Neuronal stem cell (in vitro differentiated cells): ENCODE measurements at regions not wholly inside any gene's neighbourhood (a gene's known extent, or its start where the extent isn't known, plus 50 kb on each side); places are given as distances from the start of the nearest gene placed in this dataset.

Source experiments
- DNase-seq: peaks from one replicate; pipeline ENCODE4 v3.0.0-alpha.2; 2013; ENCODE audit warnings: low spot score
- H2AFZ ChIP-seq: one replicate; pipeline ENCODE4 v1.6.1; 2013; ENCODE audit warnings: mild to moderate bottlenecking, low read length, inconsistent platforms
- H2AK5ac ChIP-seq: 2 replicates; pipeline ENCODE4 v1.6.1; 2013; ENCODE audit warnings: low read depth, mild to moderate bottlenecking, inconsistent platforms, low read length, moderate library complexity, mixed read lengths
- H2BK120ac ChIP-seq: 2 replicates; pipeline ENCODE4 v1.6.1; 2013; ENCODE audit warnings: low read depth, mild to moderate bottlenecking, inconsistent platforms, low read length, moderate library complexity, mixed read lengths
- H2BK12ac ChIP-seq: one replicate; pipeline ENCODE4 v1.6.1; 2013; ENCODE audit warnings: low read length, inconsistent platforms
- H2BK15ac ChIP-seq: 2 replicates; pipeline ENCODE4 v1.6.1; 2013; ENCODE audit warnings: mild to moderate bottlenecking, low read length, inconsistent platforms, mixed read lengths
- H2BK5ac ChIP-seq: one replicate; pipeline ENCODE4 v1.6.1; 2013; ENCODE audit warnings: inconsistent platforms, mild to moderate bottlenecking, low read length, moderate library complexity
- H3K14ac ChIP-seq: one replicate; pipeline ENCODE4 v1.6.1; 2013; ENCODE audit warnings: low read length, inconsistent platforms
- H3K18ac ChIP-seq: 2 replicates; pipeline ENCODE4 v1.6.1; 2013; ENCODE audit warnings: low read length, inconsistent platforms
- H3K23ac ChIP-seq: 2 replicates; pipeline ENCODE4 v1.6.1; 2013; ENCODE audit warnings: low read depth, mild to moderate bottlenecking, mixed read lengths, low read length, inconsistent platforms; ENCODE audit not compliant: poor library complexity
- H3K27ac ChIP-seq: replicated peaks from 3 replicates; pipeline ENCODE4 v1.5.1; 2013; ENCODE audit warnings: low read length, inconsistent platforms
- H3K27me3 ChIP-seq, 3 experiments: 2 replicates each; pipeline ENCODE4 v1.6.1; 2013; ENCODE audit warnings: low read length in 3 of 3, mild to moderate bottlenecking in 2 of 3, inconsistent platforms in 1 of 3, low read depth in 1 of 3, mixed read lengths in 1 of 3, moderate library complexity in 1 of 3; ENCODE audit not compliant: control insufficient read depth in 3 of 3, insufficient read depth in 3 of 3
- H3K36me3 ChIP-seq, 2 donors: replicated peaks in 1 of 2; 2 replicates each; pipeline ENCODE4 v1.6.1; 2013; ENCODE audit warnings: low read length in 2 of 2; ENCODE audit not compliant: control insufficient read depth in 2 of 2, insufficient read depth in 2 of 2
- H3K4ac ChIP-seq: 2 replicates; pipeline ENCODE4 v1.6.1; 2013; ENCODE audit warnings: inconsistent platforms, mild to moderate bottlenecking, low read length, moderate library complexity
- H3K4me1 ChIP-seq, 2 donors: 1 replicate in 1 of 2; 2 replicates in 1 of 2; pipeline ENCODE4 v1.6.1; 2013; ENCODE audit warnings: low read length in 2 of 2, low read depth in 1 of 2; ENCODE audit not compliant: control insufficient read depth in 2 of 2, insufficient read depth in 1 of 2
- H3K4me2 ChIP-seq: one replicate; pipeline ENCODE4 v1.6.1; 2013; ENCODE audit warnings: mild to moderate bottlenecking, low read length, inconsistent platforms; ENCODE audit not compliant: insufficient read depth, poor library complexity, severe bottlenecking
- H3K4me3 ChIP-seq, 2 donors: 2 replicates each; pipeline ENCODE4 v1.5.1; 2013; ENCODE audit warnings: low read length in 2 of 2, mild to moderate bottlenecking in 2 of 2, inconsistent platforms in 1 of 2, moderate library complexity in 1 of 2
- H3K79me1 ChIP-seq: one replicate; pipeline ENCODE4 v1.6.1; 2013; ENCODE audit warnings: low read depth, mild to moderate bottlenecking, inconsistent platforms, low read length, moderate library complexity
- H3K9ac ChIP-seq: one replicate; pipeline ENCODE4 v1.6.1; 2013; ENCODE audit warnings: mild to moderate bottlenecking, low read depth, low read length, inconsistent platforms; ENCODE audit not compliant: poor library complexity
- H3K9me3 ChIP-seq, 2 donors: replicated peaks in 1 of 2; 2 replicates each; pipeline versions ENCODE3 to v1.6.1; 2013; ENCODE audit warnings: low read length in 2 of 2, mild to moderate bottlenecking in 2 of 2, inconsistent platforms in 1 of 2, low read depth in 1 of 2, mixed read lengths in 1 of 2, moderate library complexity in 1 of 2; ENCODE audit not compliant: control insufficient read depth in 2 of 2, insufficient read depth in 1 of 2
- H4K8ac ChIP-seq: one replicate; pipeline ENCODE4 v1.6.1; 2013; ENCODE audit warnings: low read depth, mild to moderate bottlenecking, inconsistent platforms, low read length, moderate library complexity
- H4K91ac ChIP-seq: one replicate; pipeline ENCODE4 v1.6.1; 2013; ENCODE audit warnings: low read length, low read depth, mild to moderate bottlenecking, inconsistent platforms; ENCODE audit not compliant: poor library complexity
- WGBS, 2 donors: extraction: QIAGEN DNeasy Blood & Tissue Kit; methylation state at CpG; one replicate each; pipeline ENCODE4 v1.1.7; 2013; ENCODE audit warnings: missing lambda C conversion rate in 2 of 2, mixed read lengths in 1 of 2; ENCODE audit not compliant: insufficient read length in 2 of 2, insufficient replicate concordance in 1 of 2; ENCODE audit errors: extremely low coverage in 2 of 2; 5-methylcytosine and 5-hydroxymethylcytosine counted together

- H3K4me1 ChIP-seq = no peaks in the 10 kb centered on the region
- no peaks in the 10 kb centered on the region for H3K79me1 ChIP-seq
- no peaks in the 10 kb centered on the region for H3K27me3 ChIP-seq
- H3K18ac ChIP-seq = no peak overlapping the region
- H4K8ac ChIP-seq = no peak overlapping the region
- H3K9me3 ChIP-seq = no peaks in the 10 kb centered on the region
- H3K27ac ChIP-seq = no peak overlapping the region
- no CpG with 5 or more reads among the region's 2 CpGs for WGBS, 2 donors
- no peak overlapping the region for H3K23ac ChIP-seq
- no peak overlapping the region for H2AK5ac ChIP-seq
- H2AFZ ChIP-seq = no peak overlapping the region
- H2BK15ac ChIP-seq = no peak overlapping the region
- H3K4me2 ChIP-seq = no peak overlapping the region
- H3K14ac ChIP-seq = no peak overlapping the region
- no peak overlapping the region for H2BK120ac ChIP-seq
- H3K4me3 ChIP-seq = no peak overlapping the region
- no peak overlapping the region for H3K4ac ChIP-seq
- no peak overlapping the region for H2BK12ac ChIP-seq
- no peak overlapping the region for H3K9ac ChIP-seq
- DNase-seq = no peak
- no peak overlapping the region for H4K91ac ChIP-seq
- no peaks in the 10 kb centered on the region for H3K36me3 ChIP-seq
- no peak overlapping the region for H2BK5ac ChIP-seq
Observed at GRCh38 chr2:153152036-153152435, 326.5 kb downstream of the RPRM start.

DNA sequence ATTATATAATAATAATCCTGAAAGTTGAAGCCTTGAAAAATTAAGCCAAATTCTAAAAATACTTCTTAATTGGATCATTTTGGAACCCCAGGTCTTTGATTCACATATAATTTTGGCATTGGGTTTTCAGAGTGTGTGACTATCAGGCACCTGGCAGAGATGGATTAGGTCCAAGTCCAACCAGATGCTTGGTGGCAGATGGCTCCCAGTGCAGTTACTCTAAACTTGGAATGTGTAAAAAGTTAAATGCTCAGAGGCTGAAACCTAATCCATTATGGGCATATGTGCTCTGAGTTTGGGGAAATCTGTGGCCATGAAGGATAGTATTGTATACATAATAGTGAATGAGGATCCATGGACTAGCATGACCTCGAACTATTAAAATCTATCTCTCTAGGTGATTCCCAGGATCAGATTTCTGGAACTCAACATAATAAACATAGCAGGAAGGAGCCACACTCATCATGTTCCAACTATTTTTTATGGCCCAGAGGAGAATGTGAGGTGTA lies 333.0 kb downstream of the RPRM start:
- Histone ChIP-seq H2AFZ (no peak overlapping the region), H2BK12ac (no peak overlapping the region), H2BK120ac (no peak overlapping the region), H2BK15ac (no peak overlapping the region), H3K36me3 (no peaks in the 10 kb centered on the region), H3K9me3 (no peaks in the 10 kb centered on the region), H4K91ac (no peak overlapping the region), H3K9ac (no peak overlapping the region), H3K4me2 (no peak overlapping the region), H3K14ac (no peak overlapping the region), H3K27ac (no peak overlapping the region), H2BK5ac (no peak overlapping the region), H3K4me3 (no peak overlapping the region), H3K79me1 (no peaks in the 10 kb centered on the region), H3K23ac (no peak overlapping the region), H4K8ac (no peak overlapping the region), H3K27me3 (peaks cover 0 to 4% (median 0%) of the 10 kb centered on the region in 3 experiments), H3K4me1 (no peaks in the 10 kb centered on the region), H3K18ac (no peak overlapping the region), H3K4ac (no peak overlapping the region), H2AK5ac (no peak overlapping the region)
- WGBS, 2 donors = no CpG with 5 or more reads among the region's 1 CpG
- DNase-seq = no peak

DNA sequence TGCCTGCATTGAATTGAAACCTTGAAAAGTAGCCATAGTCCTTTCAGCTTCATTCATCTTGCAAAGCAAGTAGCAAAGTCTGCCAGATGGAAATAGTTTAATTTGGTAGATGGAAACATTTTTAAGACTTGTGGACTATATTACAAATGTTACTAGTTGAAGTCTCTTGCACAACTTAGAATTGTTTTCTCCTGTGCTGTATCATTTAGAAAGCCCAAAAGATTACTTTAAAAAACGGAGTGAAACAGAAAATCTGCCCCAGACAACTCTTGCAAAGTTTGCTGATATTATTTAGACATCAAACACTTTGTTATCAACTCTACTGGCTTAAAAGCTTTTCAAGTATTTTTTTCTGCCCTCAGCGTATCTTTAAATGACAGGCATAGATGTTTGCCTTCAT lies 335.0 kb downstream of the RPRM start:
- Histone ChIP-seq H2BK5ac (no peak overlapping the region), H3K36me3 (no peaks in the 10 kb centered on the region), H3K4me1 (no peaks in the 10 kb centered on the region), H3K18ac (no peak overlapping the region), H3K79me1 (no peaks in the 10 kb centered on the region), H4K8ac (no peak overlapping the region), H3K27ac (no peak overlapping the region), H2AFZ (no peak overlapping the region), H3K4ac (no peak overlapping the region), H2BK15ac (no peak overlapping the region), H3K9ac (no peak overlapping the region), H3K23ac (no peak overlapping the region), H3K9me3 (no peaks in the 10 kb centered on the region), H4K91ac (no peak overlapping the region), H3K14ac (no peak overlapping the region), H2AK5ac (no peak overlapping the region), H3K27me3 (peaks cover 0 to 4% (median 0%) of the 10 kb centered on the region in 3 experiments), H2BK12ac (no peak overlapping the region), H3K4me3 (no peak overlapping the region), H3K4me2 (no peak overlapping the region), H2BK120ac (no peak overlapping the region)
- WGBS, 2 donors = no CpG with 5 or more reads among the region's 2 CpGs
- no peak for DNase-seq

GRCh38 chr2:153140498-153140897 lies 338.1 kb downstream of the RPRM start:
- H4K8ac ChIP-seq = no peak overlapping the region
- no peaks in the 10 kb centered on the region for H3K36me3 ChIP-seq
- WGBS, 2 donors = no CpG with 5 or more reads among the region's 1 CpG
- no peaks in the 10 kb centered on the region for H3K4me1 ChIP-seq
- no peak overlapping the region for H2BK15ac ChIP-seq
- H2BK120ac ChIP-seq = no peak overlapping the region
- H2BK5ac ChIP-seq = no peak overlapping the region
- peaks cover 0 to 4% (median 0%) of the 10 kb centered on the region in 3 experiments for H3K27me3 ChIP-seq
- no peak overlapping the region for H3K4me2 ChIP-seq
- H3K4me3 ChIP-seq = no peak overlapping the region
- H3K79me1 ChIP-seq = no peaks in the 10 kb centered on the region
- H3K27ac ChIP-seq = no peak overlapping the region
- no peak overlapping the region for H3K4ac ChIP-seq
- no peak overlapping the region for H2AK5ac ChIP-seq
- H3K14ac ChIP-seq = no peak overlapping the region
- no peak overlapping the region for H3K18ac ChIP-seq
- DNase-seq = no peak
- no peak overlapping the region for H2BK12ac ChIP-seq
- H2AFZ ChIP-seq = no peak overlapping the region
- no peak overlapping the region for H3K23ac ChIP-seq
- H4K91ac ChIP-seq = no peak overlapping the region
- H3K9me3 ChIP-seq = no peaks in the 10 kb centered on the region
- no peak overlapping the region for H3K9ac ChIP-seq
